22Rv1 (cell line): ENCODE measurements at regions not wholly inside any gene's neighbourhood (a gene's known extent, or its start where the extent isn't known, plus 50 kb on each side); places are given as distances from the start of the nearest gene placed in this dataset.

Experiments used
- ZFX ChIP-seq: fragments of 450-650 bp; IDR thresholded peaks from 2 replicates; pipeline ENCODE4 v1.6.1; 2017; ENCODE audit warnings: antibody characterized with exemption, borderline replicate concordance
- TF ChIP-seq, protein P1 (sequence below): fragments of 450-650 bp; IDR thresholded peaks from 2 replicates; pipeline ENCODE4 v1.5.1; 2017; ENCODE audit warnings: mild to moderate bottlenecking

DNA sequence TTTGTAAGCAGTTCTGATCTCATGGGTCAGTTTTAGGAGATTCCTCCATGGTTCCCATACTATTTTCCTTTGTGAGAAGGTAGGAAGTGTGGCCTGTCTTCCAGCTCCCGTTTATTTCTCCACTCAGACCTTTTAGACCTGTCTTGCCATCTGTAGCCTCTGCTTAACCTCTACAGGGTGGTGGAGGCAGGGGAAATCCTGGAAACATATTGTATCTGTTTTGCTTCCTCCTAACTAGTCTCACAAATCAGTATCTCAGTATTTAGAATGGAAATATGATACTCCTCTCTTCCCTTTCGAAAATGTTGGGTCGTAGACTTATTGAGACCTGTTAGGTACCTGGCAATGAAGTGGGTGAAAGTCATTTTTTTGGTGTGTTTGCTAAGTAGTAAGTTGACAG is 399.4 kb upstream of the RGS6 start:
- TF ChIP-seq, protein P1, sequence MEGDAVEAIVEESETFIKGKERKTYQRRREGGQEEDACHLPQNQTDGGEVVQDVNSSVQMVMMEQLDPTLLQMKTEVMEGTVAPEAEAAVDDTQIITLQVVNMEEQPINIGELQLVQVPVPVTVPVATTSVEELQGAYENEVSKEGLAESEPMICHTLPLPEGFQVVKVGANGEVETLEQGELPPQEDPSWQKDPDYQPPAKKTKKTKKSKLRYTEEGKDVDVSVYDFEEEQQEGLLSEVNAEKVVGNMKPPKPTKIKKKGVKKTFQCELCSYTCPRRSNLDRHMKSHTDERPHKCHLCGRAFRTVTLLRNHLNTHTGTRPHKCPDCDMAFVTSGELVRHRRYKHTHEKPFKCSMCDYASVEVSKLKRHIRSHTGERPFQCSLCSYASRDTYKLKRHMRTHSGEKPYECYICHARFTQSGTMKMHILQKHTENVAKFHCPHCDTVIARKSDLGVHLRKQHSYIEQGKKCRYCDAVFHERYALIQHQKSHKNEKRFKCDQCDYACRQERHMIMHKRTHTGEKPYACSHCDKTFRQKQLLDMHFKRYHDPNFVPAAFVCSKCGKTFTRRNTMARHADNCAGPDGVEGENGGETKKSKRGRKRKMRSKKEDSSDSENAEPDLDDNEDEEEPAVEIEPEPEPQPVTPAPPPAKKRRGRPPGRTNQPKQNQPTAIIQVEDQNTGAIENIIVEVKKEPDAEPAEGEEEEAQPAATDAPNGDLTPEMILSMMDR, result no peak
- no peak for TF ChIP-seq ZFX
